GM21737 (cell line): ENCODE measurements at regions not wholly inside any gene's neighbourhood (a gene's known extent, or its start where the extent isn't known, plus 50 kb on each side); places are given as distances from the start of the nearest gene placed in this dataset.
"Not testable (repeated sequence)": the region's sequence is repeated elsewhere in the genome, so short reads cannot be mapped to it uniquely, and the experiment has no call there.

Source experiments
- ATAC-seq: cut with Tn5 transposase; IDR thresholded peaks from one replicate; pipeline ENCODE4 v1.9.1; 2021; ENCODE audit warnings: mild to moderate bottlenecking, moderate library complexity; ENCODE audit not compliant: unreplicated experiment

DNA sequence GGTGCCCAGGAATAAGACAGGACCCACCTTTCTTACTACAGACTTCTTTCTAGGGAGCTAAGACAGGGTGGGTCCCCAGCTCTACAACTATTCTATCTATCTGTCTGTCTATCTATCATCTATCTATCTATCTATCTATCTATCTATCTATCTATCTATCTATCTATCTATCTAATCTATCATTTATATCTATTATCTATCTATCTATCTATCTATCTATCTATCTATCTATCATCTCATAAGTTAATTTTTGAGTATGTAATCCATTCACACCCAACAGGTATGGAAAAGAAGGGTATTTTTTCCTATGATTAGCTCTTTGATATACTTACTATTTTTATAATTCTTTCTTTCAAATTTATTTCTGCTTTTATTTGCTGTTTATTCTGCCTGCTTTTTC, 55.9 kb downstream of the BAMBI start:
- ATAC-seq: no peak

DNA sequence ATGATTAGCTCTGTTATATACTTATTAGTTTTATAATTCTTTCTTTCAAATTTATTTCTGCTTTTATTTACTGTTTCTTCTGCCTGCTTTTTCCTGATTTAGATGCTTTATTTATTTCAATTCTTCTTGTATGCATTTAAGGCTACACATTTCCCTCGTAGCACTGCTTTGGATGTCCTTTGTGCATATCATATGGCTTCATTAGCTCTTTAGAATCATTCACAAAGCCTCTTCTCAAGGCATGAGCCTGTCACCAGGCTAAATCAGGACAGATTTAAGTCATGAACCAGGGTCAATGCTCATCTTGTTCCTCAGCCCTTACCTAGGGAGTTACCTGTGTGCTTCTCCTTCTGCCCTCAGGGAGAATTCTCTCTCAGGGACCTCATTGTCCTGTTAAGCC, 56.3 kb downstream of the BAMBI start:
- no peak for ATAC-seq

- no peak for ATAC-seq
Measured at GRCh38 chr10:28734938-28735759, 57.8 kb downstream of the BAMBI start.

- no peak for ATAC-seq
Measured at GRCh38 chr10:28737096-28737495, 59.8 kb downstream of the BAMBI start.

DNA sequence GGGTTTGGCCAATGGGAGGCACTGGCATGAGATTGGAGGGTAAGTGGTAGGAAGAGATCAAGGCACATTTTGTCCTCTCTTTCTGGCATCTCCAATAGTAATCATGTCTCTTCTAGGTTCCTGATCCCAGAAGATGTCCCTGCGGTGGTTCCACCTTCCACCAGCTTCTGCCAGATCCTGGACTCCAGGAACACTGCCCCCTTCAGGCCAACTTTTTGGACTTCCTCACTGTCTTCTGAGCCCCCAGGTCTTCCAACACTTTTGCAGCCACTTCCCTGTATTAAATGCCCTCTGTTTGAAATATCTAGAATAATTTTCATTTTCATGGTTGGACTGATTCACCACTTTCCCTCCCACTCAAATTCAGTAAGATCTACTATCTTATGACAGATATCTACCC, 60.9 kb downstream of the BAMBI start:
- ATAC-seq: no peak

DNA sequence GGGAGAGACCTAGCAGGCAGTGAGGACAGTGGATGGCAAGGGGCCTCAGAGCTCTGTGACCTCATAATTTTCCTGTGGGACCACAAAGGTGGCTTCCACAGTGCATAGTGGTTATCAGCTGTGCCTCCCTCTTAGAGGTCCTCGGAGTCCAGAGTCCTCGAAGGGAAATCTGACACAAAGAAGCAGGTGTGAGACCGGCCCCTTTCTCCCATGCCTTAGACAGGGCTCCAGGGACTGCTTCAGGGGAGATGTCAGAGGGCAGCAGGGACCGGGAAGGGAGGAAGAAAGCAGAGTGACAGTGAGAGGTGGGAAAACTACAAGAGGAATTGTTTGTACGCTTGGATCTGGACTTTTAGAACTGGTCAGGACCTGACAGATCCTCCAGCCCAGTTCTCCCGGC, 66.3 kb downstream of the BAMBI start:
- no peak for ATAC-seq

GRCh38 chr10:28744069-28744768, 66.9 kb downstream of the BAMBI start:
- ATAC-seq: no peak

DNA sequence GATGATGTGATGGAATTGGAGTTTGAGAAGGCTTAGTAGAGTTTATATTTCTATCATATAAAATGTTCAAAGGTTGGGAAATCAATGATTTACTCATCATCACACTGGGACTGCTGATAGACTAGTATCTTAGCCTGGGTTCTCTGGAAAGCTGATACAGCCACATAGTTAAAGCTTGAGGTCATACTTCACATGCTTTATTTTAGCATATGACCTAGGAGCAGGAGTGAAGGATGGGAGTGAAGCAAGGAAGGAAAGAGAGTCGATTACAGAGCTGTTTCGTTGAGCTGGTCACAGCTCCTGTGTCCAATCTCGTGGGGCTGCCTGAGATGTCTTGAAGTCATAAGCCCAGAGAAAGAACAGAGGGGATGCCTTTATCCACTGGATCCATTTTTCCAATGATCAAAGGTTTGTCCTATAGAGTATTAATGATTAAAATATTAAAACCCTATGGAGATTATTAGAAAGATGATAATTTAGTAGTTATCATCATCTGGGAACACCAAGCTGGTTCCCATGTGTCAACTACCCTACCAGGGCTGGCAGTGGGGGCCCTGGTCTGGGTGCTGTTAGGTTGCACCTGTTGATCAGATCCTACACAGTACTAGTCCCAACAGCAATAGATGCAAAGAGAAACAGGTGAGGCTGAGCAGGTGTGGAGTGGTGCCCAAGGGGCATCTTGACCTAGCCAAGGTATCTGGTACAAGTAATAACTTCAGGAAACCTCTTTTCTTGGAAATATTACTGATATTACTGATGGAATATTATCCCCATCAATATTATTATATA, 77.8 kb downstream of the BAMBI start:
- no peak for ATAC-seq

GRCh38 chr10:28761084-28761846, 83.9 kb downstream of the BAMBI start:
- ATAC-seq: no peak

GRCh38 chr10:28763471-28764170, 86.3 kb downstream of the BAMBI start:
- no peak for ATAC-seq

DNA sequence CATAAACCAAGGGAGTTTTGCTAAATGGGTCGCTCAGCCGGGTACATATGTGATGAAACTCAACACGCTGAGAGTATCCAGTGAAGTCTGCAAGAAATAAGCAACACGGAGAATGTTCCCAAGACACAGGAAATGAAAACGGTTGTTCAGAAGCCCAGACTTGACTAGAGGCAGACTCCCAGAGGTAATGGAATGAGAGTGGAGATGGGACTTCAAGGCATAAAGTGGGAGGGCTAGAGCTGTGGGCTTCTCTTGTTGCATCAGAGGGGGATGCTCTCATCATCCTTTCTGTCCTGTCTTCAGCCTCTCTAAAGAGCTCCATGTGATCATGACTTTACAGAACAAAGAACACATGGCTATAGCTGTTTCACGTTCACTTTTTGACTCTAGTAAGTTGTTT, 88.3 kb downstream of the BAMBI start:
- no peak for ATAC-seq

DNA sequence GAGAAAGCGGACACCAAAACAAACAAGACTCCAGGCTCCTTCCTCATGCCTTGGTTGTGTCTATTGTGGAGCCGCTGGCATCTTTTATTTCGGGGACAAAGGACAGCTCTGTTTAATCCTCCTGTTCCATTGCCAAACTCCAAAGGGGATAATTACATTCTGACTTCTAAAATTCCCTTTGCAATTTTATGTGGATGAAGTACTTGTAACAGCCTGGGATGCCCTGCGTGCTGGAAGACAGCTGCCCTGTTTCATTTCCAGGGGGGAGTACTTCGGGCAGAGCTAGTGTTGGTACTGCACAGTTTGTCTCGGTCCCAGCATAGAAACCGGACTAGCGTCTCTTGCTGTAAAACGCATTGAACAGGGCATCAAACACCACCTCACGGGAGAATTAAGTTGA, 90.9 kb downstream of the BAMBI start:
- ATAC-seq: no peak

- ATAC-seq: no peak
Measured at GRCh38 chr10:28769091-28769604, 91.8 kb downstream of the BAMBI start.

- ATAC-seq: not testable (repeated sequence)
Measured at GRCh38 chr10:28771580-28772090, 94.3 kb downstream of the BAMBI start.

DNA sequence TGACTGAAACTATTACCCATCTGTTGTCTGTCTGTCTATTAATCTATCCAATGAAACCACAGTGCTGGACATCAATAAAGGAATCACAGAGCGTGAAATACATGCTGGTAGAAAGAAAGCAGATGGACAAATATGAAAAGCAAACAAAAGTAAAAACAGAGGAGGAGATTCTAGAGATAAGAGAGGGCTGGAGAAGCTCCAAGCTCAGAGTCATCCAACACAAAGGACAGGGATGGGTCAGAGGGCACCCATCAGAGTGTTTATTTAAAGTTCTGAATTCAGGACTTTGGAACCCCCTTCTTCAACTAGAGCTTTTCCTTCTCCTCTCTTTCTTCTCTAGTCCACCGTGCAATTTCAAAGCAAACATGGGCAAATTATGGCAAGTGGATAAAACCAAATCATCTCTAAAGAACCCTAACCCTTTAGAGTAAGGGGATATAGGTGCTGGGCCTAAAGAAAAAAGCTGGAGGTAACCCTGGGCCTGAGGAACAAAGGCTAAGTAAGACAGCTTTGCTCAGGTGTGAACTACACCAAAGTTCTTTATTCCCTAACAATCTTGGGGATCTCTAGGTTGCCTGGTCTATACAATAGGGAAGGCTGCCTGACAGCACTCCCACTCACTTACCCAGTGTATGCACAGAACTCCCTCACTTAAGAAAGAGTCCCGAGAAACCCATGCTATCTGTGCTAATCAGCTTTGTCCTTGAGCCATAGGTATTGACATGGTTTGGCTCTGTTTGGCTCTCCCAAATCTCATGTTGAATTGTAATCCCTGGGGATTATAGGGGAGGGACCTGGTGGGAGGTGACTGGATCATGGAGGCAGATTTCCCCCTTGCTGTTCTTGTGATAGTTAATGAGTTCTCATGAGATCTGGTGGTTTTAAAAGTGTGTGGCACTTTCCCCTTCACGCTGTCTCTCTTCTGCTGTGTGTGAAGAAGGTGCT, 97.0 kb downstream of the BAMBI start:
- no peak for ATAC-seq

- no peak for ATAC-seq
Measured at GRCh38 chr10:28775773-28776172, 98.5 kb downstream of the BAMBI start.

DNA sequence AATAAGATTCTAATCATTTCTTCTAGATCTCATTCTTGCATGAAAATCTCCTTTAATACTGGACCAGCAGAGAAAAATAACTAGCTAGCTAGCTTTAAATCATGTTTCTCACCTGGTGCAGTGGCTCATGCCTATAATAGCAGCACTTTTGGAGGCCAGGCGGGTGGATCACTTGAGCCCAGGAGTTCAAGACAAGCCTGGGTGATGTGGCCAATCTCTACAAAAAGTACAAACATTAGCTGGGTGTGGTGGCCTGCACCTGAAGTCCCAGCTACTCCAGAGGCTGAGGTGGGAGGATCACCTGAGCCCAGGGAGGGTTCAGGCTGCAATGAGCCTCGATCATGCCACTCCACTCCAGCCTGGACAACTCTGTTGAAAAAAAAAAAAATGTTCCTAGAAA, 99.2 kb downstream of the BAMBI start:
- no peak for ATAC-seq

DNA sequence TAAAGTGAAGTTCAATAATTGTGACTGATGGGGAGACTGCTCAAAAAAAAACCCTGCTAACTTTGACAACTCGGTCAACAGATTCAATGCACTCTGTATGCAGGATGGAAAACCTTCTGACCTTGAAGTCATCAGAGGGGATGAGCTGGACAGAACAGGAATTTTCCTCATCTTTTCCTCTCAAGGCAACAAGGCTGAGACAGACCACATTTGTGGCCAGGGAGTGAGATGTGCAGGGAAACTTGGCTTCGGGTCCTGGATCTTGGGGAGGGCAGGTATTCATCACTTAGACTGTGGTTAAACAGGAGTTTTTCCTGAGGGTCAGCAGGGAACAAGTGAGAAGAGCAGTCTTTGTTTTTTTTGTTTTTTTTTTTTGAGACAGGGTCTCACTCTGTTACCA, 100.6 kb downstream of the BAMBI start:
- no peak for ATAC-seq

- ATAC-seq: no peak
Measured at GRCh38 chr10:28778524-28778923, 101.2 kb downstream of the BAMBI start.
